ENCODE measurements at regions not wholly inside any gene's neighbourhood (a gene's known extent, or its start where the extent isn't known, plus 50 kb on each side); places are given as distances from the start of the nearest gene placed in this dataset.

- TF ChIP-seq CTCF (IDR thresholded peaks at IDR 0.05) (no peak), POLR2AphosphoS5 (IDR thresholded peaks at IDR 0.05; ENCODE audit: insufficient read depth in 1 of 2, low read depth in 1 of 2) (no peak), POLR2A (IDR thresholded peaks at IDR 0.05) (no peak)
Observed at GRCh38 chr12:92035477-92035876, 110.2 kb downstream of the BTG1 start.
